H1 (cell line): ENCODE measurements at regions not wholly inside any gene's neighbourhood (a gene's known extent, or its start where the extent isn't known, plus 50 kb on each side); places are given as distances from the start of the nearest gene placed in this dataset.

Experiments
- CTCF ChIA-PET: fragments of 300-600 bp; sonication (Branson Sonifier 250); formaldehyde crosslinking; loops from one replicate; lab custom pipeline; 2021; ENCODE audit not compliant: partially characterized antibody; lab: Charles Lee
- POLR2A ChIA-PET: fragments of 300-600 bp; sonication (Branson Sonifier 250); formaldehyde crosslinking; loops from one replicate; lab custom pipeline; 2021; ENCODE audit warnings: inconsistent platforms; ENCODE audit not compliant: partially characterized antibody; lab: Charles Lee
- DNase-seq, 2 experiments: peaks; one replicate each; pipeline versions ENCODE4 v3.0.0 to v3.0.0-alpha.2; 2010 to 2022; ENCODE audit warnings: low spot score in 2 of 2, low read depth in 1 of 2, mixed read lengths in 1 of 2
- FAIRE-seq: peaks from 2 replicates; lab custom pipeline; 2011; peaks lifted over from hg19 to GRCh38; lab: Jason Lieb, UNC
- H2AFZ ChIP-seq: 2 replicates; pipeline ENCODE4 v1.8.1; 2012; ENCODE audit warnings: low read length, inconsistent platforms
- H2AK5ac ChIP-seq: 2 replicates; pipeline ENCODE4 v1.6.1; 2013; ENCODE audit warnings: low read depth, low read length
- H2BK120ac ChIP-seq: replicated peaks from 2 replicates; pipeline ENCODE3; 2013; ENCODE audit warnings: low read depth, low read length, inconsistent platforms
- H2BK12ac ChIP-seq: 2 replicates; pipeline ENCODE4 v1.6.1; 2013; ENCODE audit warnings: low read depth, low read length
- H2BK15ac ChIP-seq: 2 replicates; pipeline ENCODE4 v1.6.1; 2013; ENCODE audit warnings: low read length
- H2BK20ac ChIP-seq: 2 replicates; pipeline ENCODE4 v1.6.1; 2013; ENCODE audit warnings: low read length
- H2BK5ac ChIP-seq: 2 replicates; pipeline ENCODE4 v1.6.1; 2013; ENCODE audit warnings: low read depth, low read length
- H3K14ac ChIP-seq: 2 replicates; pipeline ENCODE4 v1.6.1; 2013; ENCODE audit warnings: inconsistent platforms; ENCODE audit not compliant: insufficient read length
- H3K18ac ChIP-seq: 2 replicates; pipeline ENCODE4 v1.6.1; 2013; ENCODE audit warnings: low read length; ENCODE audit errors: extremely low read depth
- H3K23ac ChIP-seq: 2 replicates; pipeline ENCODE4 v1.6.1; 2013; ENCODE audit warnings: inconsistent platforms; ENCODE audit not compliant: insufficient read length
- H3K23me2 ChIP-seq: 2 replicates; pipeline ENCODE4 v1.6.1; 2013; ENCODE audit warnings: low read depth, low read length
- H3K27ac ChIP-seq: 2 replicates; pipeline ENCODE4 v1.6.1; 2011; ENCODE audit warnings: low read depth, low read length, inconsistent platforms
- H3K27me3 ChIP-seq, 4 experiments: replicated peaks in 1 of 4; 1 replicate in 1 of 4; 2 replicates in 3 of 4; pipeline versions ENCODE4 v1.6.1 to v1.8.1; 2011 to 2013; ENCODE audit warnings: low read length in 3 of 4, mild to moderate bottlenecking in 3 of 4, inconsistent platforms in 2 of 4, mixed read lengths in 2 of 4, moderate library complexity in 1 of 4; ENCODE audit not compliant: control insufficient read depth in 3 of 4, insufficient read depth in 3 of 4; ENCODE audit errors: extremely low read depth in 1 of 4
- H3K36me3 ChIP-seq, 4 experiments: 2 replicates each; pipeline versions ENCODE4 v1.6.1 to v1.8.1; 2011 to 2013; ENCODE audit warnings: mild to moderate bottlenecking in 4 of 4, low read length in 3 of 4, moderate library complexity in 2 of 4, control low read depth in 1 of 4, inconsistent platforms in 1 of 4; ENCODE audit not compliant: insufficient read depth in 4 of 4, control insufficient read depth in 2 of 4
- H3K4ac ChIP-seq: replicated peaks from 2 replicates; pipeline ENCODE3; 2013; ENCODE audit warnings: low read length, low read depth, mixed read lengths, inconsistent platforms; ENCODE audit not compliant: insufficient read length
- H3K4me1 ChIP-seq, 4 experiments: replicated peaks in 1 of 4; 1 replicate in 1 of 4; 2 replicates in 3 of 4; pipeline versions ENCODE4 v1.6.1 to v1.8.1; 2011 to 2013; ENCODE audit warnings: low read length in 3 of 4, inconsistent platforms in 2 of 4, mixed read lengths in 1 of 4; ENCODE audit not compliant: insufficient read depth in 4 of 4, control insufficient read depth in 3 of 4
- H3K4me2 ChIP-seq, 2 experiments: 2 replicates each; pipeline versions ENCODE4 v1.6.1 to v1.8.1; 2011 to 2013; ENCODE audit warnings: low read depth in 2 of 2, low read length in 2 of 2, control low read depth in 1 of 2, inconsistent platforms in 1 of 2, mild to moderate bottlenecking in 1 of 2; ENCODE audit not compliant: insufficient read depth in 1 of 2
- H3K4me3 ChIP-seq, 4 experiments: fragments of 200-600, 300-600 bp in 1 of 4; sonication (generic), shearing (Covaris generic), sonication (Bioruptor Twin) in 1 of 4; 2 replicates each; pipeline versions ENCODE4 v1.5.1 to v1.8.1; 2011 to 2016; ENCODE audit warnings: low read length in 4 of 4, low read depth in 3 of 4, control low read depth in 2 of 4, inconsistent platforms in 2 of 4, mild to moderate bottlenecking in 2 of 4, mixed read lengths in 1 of 4, moderate library complexity in 1 of 4; ENCODE audit not compliant: insufficient read depth in 2 of 4; ENCODE audit errors: extremely low read depth in 1 of 4
- H3K56ac ChIP-seq: replicated peaks from 2 replicates; pipeline ENCODE3; 2013; ENCODE audit warnings: low read depth, mild to moderate bottlenecking, mixed read lengths, low read length, inconsistent platforms; ENCODE audit not compliant: insufficient read length
- H3K79me1 ChIP-seq: 2 replicates; pipeline ENCODE4 v1.6.1; 2013; ENCODE audit warnings: low read depth, low read length, control low read depth
- H3K79me2 ChIP-seq, 2 experiments: 2 replicates each; pipeline versions ENCODE4 v1.6.1 to v1.8.1; 2012 to 2013; ENCODE audit warnings: low read length in 2 of 2, mild to moderate bottlenecking in 2 of 2, inconsistent platforms in 1 of 2; ENCODE audit not compliant: insufficient read depth in 2 of 2, control insufficient read depth in 1 of 2
- H3K9ac ChIP-seq, 4 experiments: replicated peaks in 1 of 4; 1 replicate in 1 of 4; 2 replicates in 3 of 4; pipeline versions ENCODE4 v1.6.1 to v1.8.1; 2011 to 2013; ENCODE audit warnings: low read depth in 3 of 4, low read length in 3 of 4, control low read depth in 2 of 4, mild to moderate bottlenecking in 2 of 4, moderate library complexity in 2 of 4, inconsistent platforms in 1 of 4; ENCODE audit errors: extremely low read depth in 1 of 4
- H3K9me3 ChIP-seq, 2 experiments: 2 replicates each; pipeline versions ENCODE4 v1.6.1 to v1.8.1; 2012 to 2013; ENCODE audit warnings: mild to moderate bottlenecking in 2 of 2, moderate library complexity in 2 of 2, control low read depth in 1 of 2, inconsistent platforms in 1 of 2, low read depth in 1 of 2, low read length in 1 of 2, mixed read lengths in 1 of 2; ENCODE audit not compliant: insufficient read depth in 2 of 2
- H4K20me1 ChIP-seq, 2 experiments: replicated peaks in 1 of 2; 2 replicates each; pipeline versions ENCODE3 to v1.8.1; 2011 to 2013; ENCODE audit warnings: inconsistent platforms in 2 of 2, low read length in 2 of 2, mild to moderate bottlenecking in 1 of 2; ENCODE audit not compliant: insufficient read depth in 2 of 2, control insufficient read depth in 1 of 2
- H4K5ac ChIP-seq: 2 replicates; pipeline ENCODE4 v1.6.1; 2013; ENCODE audit warnings: low read length, low read depth, mixed read lengths, inconsistent platforms; ENCODE audit not compliant: insufficient read length
- H4K8ac ChIP-seq: 2 replicates; pipeline ENCODE4 v1.8.0; 2013; ENCODE audit warnings: mild to moderate bottlenecking, moderate library complexity, low read length, inconsistent platforms; ENCODE audit not compliant: insufficient read depth; ENCODE audit errors: extremely low read depth
- H4K91ac ChIP-seq: replicated peaks from 2 replicates; pipeline ENCODE3; 2013; ENCODE audit warnings: low read length, mixed read lengths, inconsistent platforms; ENCODE audit not compliant: insufficient read length
- CBX5 ChIP-seq: fragments of 300-800, 300-1000 bp; sonication (generic); IDR thresholded peaks from 2 replicates; pipeline ENCODE4 v1.7.1; 2016; ENCODE audit warnings: antibody characterized with exemption, low read length, low read depth
- CTCF ChIP-seq, 3 experiments: IDR thresholded peaks; 1 replicate in 2 of 3; 2 replicates in 1 of 3; pipeline versions ENCODE4 v1.5.1 to v1.6.1; 2011; ENCODE audit warnings: low read length in 3 of 3, mild to moderate bottlenecking in 3 of 3, inconsistent platforms in 2 of 3, low read depth in 1 of 3, moderate library complexity in 1 of 3; ENCODE audit not compliant: insufficient read depth in 1 of 3; ENCODE audit errors: control extremely low read depth in 1 of 3
- HDAC6 ChIP-seq: IDR thresholded peaks from one replicate; pipeline ENCODE4 v1.7.1; 2012; ENCODE audit warnings: low read depth, mild to moderate bottlenecking, inconsistent platforms, low read length, moderate library complexity
- MAX ChIP-seq: IDR thresholded peaks from 2 replicates; pipeline ENCODE4 v1.6.1; 2012; ENCODE audit warnings: inconsistent platforms
- POLR2A ChIP-seq, 2 experiments: IDR thresholded peaks; 1 replicate in 1 of 2; 2 replicates in 1 of 2; pipeline ENCODE4 v1.6.1; 2011; ENCODE audit warnings: low read depth in 2 of 2, low read length in 2 of 2, mild to moderate bottlenecking in 2 of 2; ENCODE audit errors: control extremely low read depth in 1 of 2
- SIN3A ChIP-seq, 2 experiments: IDR thresholded peaks in 1 of 2; conservative IDR thresholded peaks in 1 of 2; 2 replicates each; pipeline ENCODE4 v1.6.1; 2011 to 2012; ENCODE audit warnings: low read length in 2 of 2, improper control_type of control experiment in 1 of 2, low read depth in 1 of 2, mild to moderate bottlenecking in 1 of 2
- SIX5 ChIP-seq: IDR thresholded peaks from 2 replicates; pipeline ENCODE4 v1.6.1; 2011; ENCODE audit warnings: mild to moderate bottlenecking, low read depth, low read length
- TAF7 ChIP-seq: optimal IDR thresholded peaks from 2 replicates; pipeline ENCODE3; 2011; ENCODE audit warnings: low read depth, mild to moderate bottlenecking, inconsistent platforms, low read length, moderate library complexity, borderline replicate concordance
- whole genome bisulfite sequencing, 2 experiments: shearing (Covaris generic) in 1 of 2; methylation state at CpG; one replicate each; pipeline versions ENCODE4 v1.1.6 to v1.1.7; 2013 to 2015; ENCODE audit warnings: low lambda C conversion rate in 2 of 2, mixed read lengths in 2 of 2, inconsistent platforms in 1 of 2, low coverage in 1 of 2, missing lambda C conversion rate in 1 of 2; ENCODE audit not compliant: insufficient replicate concordance in 2 of 2, insufficient coverage in 1 of 2, insufficient read length in 1 of 2; ENCODE audit errors: extremely low coverage in 1 of 2, missing lambda C conversion rate in 1 of 2; 5-methylcytosine and 5-hydroxymethylcytosine counted together

GRCh38 chr3:110815008-110815583 is 256.5 kb upstream of the NECTIN3 start:
- Histone ChIP-seq H3K9me3 (no peaks in the 10 kb centered on the region; a peak in 1 of 4 replicates), H3K27me3 (peaks cover 0 to 1% (median 0%) of the 10 kb centered on the region in 4 experiments; a peak in 1 of 7 replicates), H3K27ac (no peak overlapping the region), H4K91ac (no peak overlapping the region), H3K4me1 (no peaks in the 10 kb centered on the region), H4K20me1 (no peaks in the 10 kb centered on the region), H2BK12ac (no peak overlapping the region), H3K4ac (no peak overlapping the region), H3K4me2 (no peak overlapping the region), H3K79me2 (no peaks in the 10 kb centered on the region), H3K23ac (no peak overlapping the region), H3K36me3 (no peaks in the 10 kb centered on the region), H4K5ac (no peak overlapping the region), H2AK5ac (no peak overlapping the region), H3K56ac (no peak overlapping the region), H3K79me1 (no peaks in the 10 kb centered on the region), H3K4me3 (no peak overlapping the region), H3K23me2 (no peaks in the 10 kb centered on the region), H2BK120ac (no peak overlapping the region), H2BK5ac (no peak overlapping the region), H3K14ac (no peak overlapping the region), H2AFZ (no peak overlapping the region), H2BK15ac (no peak overlapping the region), H3K18ac (no peak overlapping the region), H4K8ac (no peak overlapping the region), H2BK20ac (no peak overlapping the region), H3K9ac (no peak overlapping the region)
- ChIA-PET CTCF (interaction anchor here (0.9 kb wide), 1 partner anchor 76 kb away, joined by 4 read pairs; no protein-coding TSS in a partner anchor), POLR2A (no interaction called here)
- 94% methylated on average over 1 of the region's 1 CpG; no CpG with 5 or more reads in 1 of the 2 experiments for WGBS, 2 experiments
- no peak for TF ChIP-seq CBX5
- no peak for TF ChIP-seq SIX5
- no peak for TF ChIP-seq CTCF (IDR thresholded peaks at IDR 0.05; ENCODE audit: control extremely low read depth in 1 of 3, insufficient read depth in 1 of 3, low read depth in 1 of 3, low read length in 3 of 3)
- TF ChIP-seq POLR2A (IDR thresholded peaks at IDR 0.05; ENCODE audit: control extremely low read depth in 1 of 2, low read depth in 2 of 2, low read length in 2 of 2): no peak
- TF ChIP-seq TAF7: no peak
- no peak for TF ChIP-seq SIN3A (conservative IDR thresholded peaks at IDR 0.05 in 1 of 2, IDR thresholded peaks at IDR 0.05 in 1 of 2; ENCODE audit: low read depth in 1 of 2, low read length in 2 of 2)
- TF ChIP-seq HDAC6: no peak
- no peak for TF ChIP-seq MAX
- FAIRE-seq (no peak), DNase-seq (no peak)
